ENCODE measurements at regions not wholly inside any gene's neighbourhood (a gene's known extent, or its start where the extent isn't known, plus 50 kb on each side); places are given as distances from the start of the nearest gene placed in this dataset.

DNA sequence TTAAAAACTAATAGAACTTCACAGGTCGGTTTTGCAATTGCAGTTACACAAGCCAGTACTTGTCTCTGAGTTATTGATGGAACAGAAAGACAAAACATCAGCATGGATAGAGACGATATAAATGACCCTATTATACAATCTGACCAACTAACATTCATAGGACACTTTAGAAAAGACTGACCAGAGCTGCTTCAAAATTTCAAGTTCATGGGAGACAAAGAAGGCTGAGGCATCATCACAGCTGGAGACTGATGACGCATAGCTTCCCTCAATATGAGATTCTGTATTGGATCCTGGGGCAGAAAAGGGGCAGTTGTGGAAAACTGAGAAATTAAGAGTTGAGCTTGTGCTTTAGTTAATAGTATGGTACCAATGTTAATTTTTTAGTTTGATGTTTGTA lies 174.0 kb downstream of the THBS2 start:
- no peak for DNase-seq

DNA sequence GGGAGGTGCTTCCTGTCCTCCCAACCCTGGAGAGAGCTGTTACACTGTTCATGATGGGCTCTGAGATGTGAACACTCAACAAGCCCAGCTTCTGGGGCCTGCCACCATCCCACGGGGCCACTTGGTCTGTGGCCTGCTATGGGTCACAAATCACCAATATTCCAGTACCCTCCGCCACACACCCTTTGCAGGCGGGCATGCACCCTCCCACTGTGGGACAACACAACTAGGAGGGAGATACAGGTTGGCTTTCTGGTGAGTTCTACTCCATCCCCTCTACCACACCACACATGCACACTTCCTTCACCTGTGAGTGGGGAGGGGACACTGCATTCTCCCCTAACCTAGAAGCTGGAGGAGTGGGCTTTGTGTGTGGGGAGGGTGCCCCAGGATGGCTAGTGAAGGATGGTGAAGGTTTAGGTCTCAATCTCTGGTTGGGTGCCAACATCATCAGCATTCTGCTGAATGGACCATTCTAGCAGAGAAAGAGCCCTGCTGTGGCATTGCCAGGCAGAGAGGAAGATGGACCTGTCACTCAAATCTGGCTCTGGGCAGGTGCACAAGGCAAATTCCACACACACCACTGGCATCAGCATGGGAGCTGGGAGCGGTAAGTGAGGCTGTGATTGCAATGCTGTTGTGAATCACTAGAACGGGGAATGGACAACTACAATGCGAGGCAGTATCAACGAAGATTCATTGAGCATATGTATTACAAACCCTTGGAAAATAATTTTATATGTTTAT lies 175.1 kb downstream of the THBS2 start:
- no peak for DNase-seq

DNA sequence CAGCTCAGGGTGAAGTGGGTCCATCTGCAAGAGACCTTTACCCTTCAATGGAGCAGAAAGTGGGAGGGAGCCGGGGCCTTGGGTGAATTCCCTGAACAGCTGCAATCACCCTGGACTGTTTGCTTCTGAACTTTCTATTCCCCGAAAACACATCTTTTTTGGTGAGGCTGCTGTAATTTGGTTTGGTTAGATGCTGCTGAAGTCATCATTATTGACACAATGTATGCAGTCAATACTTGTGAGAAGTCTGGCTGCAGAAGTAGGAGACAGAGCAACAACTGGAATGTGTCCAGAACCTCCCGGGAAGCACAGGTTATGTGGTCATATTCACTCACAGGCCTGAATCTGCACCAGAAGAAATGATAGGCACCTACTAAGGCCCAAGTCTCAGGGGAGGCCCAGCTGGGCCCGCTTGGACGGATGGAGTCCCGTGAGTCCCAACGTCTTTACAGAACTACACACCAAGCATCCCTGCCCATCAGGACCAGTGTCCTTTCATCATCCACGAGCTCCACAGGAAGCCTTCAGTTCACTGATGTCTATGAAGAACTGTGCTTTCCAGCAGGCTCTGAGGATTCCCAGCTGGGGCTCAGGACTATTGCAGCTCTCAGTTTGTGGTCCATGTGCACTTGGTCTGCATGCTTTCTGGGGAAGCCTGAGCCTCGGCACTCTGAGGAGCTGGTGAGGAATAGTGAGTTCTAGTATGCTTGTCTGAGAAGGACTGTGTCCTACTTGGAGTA lies 177.6 kb downstream of the THBS2 start:
- DNase-seq = no peak

DNA sequence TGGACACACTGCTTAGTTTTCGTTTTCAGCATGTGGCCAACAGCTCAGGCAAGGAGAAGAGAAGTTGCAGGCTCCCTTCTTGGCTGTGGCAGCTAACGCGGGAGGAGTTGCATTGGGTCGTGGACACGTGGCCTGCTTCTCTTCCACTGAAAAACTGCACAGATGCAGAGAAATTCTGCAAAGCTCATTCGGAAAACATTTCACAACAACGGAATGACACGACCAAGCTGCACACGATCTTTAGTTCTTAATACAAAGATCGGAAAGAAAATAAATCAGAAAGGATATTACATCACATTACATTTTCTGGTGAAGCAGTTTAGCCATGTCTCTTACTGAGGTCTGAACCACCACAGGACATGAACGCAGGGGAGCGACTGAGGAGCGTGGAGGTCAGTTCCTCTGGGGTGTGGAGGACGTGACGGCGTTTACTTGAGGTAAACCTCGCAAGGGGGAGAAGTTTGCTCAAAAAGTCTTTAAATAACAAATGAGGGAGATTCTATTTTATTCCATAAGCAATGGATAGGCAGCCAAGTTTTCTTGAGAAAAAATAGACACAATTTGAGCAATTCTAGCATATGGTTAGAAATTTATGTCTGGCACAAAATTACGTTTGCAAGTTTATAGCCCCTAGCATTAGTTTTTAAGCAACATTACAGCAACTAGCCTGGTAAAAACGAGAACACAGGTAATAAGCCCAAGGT lies 178.3 kb downstream of the THBS2 start:
- no peak for DNase-seq

DNA sequence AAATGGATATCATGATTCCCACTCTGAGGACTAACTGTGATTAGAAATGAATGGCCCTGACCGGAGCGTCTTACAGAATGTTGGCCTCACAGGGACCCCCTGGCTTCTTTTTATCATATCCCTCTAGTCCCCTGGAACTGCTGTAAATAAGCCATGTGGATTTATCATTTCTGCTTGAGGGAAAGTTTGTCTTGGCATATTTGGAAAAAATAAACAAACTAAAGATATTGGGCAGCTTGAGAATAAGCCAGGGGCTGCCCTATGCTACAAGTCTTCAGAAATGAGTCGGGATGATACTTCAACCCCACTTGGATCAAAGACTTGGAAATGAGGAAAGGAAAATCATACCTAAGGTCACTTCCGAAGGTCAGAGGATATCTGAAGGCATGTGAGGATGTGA lies 179.1 kb downstream of the THBS2 start:
- DNase-seq = no peak

DNA sequence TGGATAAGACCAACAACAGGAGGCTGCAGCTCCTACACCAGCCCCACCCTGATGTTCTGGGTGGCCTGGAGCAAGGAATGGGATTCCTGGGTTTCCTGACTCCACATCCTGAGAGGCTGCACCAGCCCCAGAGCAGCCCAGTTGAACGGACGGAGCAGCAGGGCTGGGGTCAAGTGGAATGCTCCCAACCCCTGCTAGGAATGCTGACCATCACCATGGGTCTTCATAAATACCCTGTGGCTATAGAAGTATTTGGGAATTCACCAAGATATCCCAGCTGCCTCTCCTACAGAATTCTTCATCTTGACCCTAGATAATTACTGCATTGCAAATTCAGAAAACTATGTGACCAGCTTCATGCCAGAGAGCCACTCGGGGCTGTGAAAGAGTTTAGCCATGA lies 180.3 kb downstream of the THBS2 start:
- no peak for DNase-seq

DNA sequence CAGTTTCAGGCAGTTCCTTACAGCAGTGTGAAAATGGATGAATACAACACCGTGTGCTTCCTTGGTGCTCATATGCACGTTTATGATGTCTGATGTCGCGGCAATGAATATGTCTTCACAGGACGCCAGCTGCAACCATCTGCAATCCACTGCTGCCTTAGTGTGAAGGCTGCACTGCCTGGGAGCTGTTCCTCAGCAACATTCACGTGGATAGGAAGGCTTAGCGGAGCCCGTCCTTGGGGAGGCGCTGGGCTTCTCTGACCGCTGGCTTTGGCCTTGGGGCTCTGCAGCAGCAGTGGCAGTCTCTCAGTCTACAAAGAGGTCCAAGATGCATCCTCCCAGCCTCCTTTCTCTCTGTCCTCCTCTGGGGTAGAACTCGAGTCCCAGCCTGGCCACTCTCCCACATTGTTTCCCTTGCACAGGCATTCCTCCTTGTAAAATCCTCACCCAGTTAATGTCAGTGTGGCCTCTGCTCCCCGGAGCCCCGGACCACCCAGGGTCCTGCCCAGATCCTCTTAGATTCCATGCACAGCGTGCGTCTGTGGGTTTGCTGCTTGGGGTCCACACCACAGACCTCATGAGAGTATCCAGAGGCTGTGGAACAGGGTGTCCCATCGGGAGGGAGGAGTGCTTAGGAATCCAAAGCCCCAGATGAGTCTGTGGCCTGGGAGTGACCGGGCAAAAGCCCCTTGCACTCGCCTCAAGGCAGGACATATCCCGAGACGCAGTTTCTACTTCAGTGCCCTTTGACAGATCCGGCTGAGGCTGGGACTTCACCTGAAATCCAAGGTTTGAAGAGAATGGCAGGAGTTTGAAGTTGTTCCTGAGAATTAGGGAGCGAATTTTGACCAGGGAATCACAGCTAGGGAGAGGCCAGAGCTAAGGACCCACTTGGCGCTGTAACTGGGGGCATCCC lies 181.3 kb downstream of the THBS2 start:
- DNase-seq = no peak

DNA sequence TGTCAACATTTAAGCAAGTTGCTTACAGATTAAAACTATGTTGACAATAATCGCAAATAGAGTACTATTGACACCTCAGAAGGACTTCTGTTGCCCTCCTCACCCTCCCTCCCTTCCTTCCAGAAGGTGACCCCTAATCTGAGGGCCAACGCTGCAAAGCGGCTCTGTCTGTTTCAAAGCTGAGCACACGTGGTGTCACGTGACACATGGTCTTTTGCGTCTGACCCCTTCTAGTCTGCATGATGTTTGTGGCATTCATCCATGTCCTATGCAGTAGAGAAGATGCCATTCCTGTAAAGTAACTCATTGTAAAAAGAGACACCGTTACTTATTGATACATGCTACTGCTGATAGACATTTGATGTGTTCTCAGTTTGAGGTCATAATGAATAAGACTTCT lies 182.3 kb downstream of the THBS2 start:
- no peak for DNase-seq

DNA sequence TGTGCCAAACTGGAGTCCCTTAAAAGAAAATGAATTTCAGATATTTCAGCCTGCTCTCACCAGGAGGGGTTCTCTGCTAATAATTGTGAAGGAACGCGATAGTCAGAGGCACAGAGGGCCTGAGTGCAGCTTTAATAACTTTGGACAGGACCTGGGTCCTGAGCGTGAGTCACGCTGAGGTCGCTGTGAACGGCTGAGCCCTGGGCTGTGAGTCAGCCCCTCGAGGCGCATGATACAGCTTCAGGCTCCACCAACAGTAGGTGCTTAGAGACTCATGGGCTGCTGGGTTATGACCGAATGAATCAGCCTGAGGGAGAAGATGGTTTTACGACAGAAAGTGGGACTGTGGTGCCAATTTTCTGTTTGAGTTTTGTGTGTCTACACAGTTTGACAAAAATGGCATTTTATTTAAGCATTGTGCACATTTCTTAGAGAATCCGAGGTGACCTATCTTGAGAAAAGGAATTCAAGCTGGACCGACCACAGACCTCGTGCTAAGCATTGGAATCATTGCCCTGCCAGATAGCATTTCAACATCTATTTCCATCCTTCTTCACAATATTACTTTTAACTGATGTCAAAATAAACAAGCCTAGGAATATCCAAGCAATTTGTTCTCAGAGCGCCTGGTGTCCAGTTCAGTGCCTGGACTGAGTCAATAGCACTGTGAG lies 183.0 kb downstream of the THBS2 start:
- peak; percentile 73 for DNase-seq

DNA sequence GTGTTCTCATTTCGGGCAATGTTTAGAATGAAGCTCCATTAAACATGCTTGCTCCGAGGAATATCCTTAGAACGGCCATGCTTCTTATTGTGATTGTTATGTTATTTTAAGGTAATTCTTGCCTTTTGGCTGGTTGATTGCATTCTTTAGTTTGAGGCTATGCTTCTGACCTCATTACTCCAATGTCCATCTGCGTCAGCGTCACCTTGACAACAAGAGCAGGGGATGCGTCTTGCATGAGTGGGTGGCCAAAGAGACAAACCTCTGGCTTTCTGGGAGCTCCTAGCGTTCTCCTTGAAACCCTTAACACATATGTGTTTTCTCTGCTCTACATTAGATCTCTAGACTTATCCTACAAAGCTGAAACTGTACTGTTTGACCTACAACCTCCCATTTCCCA lies 184.3 kb downstream of the THBS2 start:
- DNase-seq = no peak

DNA sequence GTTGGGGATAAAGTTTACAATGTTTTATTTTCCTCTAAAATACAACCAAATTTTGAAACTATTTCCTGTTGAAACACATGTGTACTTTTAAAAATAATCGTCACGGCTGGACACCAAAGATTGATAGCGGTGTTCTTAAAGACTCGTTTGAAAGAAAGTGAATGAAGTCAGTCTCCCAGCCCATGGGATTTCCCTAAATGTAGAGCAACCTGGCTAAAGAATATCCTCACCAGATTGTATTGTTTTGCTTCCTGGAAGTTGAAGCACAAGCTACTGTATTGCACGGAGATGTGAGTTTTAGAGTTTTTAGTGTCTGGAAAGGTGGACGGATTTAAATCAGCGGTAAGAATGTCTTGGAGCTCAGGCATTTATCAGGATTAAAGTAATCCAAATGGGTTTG lies 189.5 kb downstream of the THBS2 start:
- no peak for DNase-seq

DNA sequence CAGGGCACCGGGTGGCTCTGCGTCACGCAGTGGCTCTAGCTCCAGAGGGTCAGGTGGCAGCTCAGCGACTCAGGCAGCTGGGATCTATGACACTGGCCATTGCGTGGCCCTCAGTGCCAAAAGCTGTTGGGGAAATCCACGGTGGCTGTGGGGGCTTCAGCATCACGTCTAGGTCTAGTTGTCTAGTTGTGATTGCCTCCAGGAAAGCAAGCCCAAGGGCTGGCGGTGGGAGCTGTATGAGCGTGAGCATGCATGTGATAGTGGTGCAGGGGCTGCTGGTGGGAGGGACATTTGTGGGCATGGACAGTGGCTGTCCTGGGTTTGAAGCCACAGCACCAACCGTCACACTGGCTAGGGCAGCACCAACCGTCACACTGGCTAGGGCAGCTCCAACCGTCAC lies 191.4 kb downstream of the THBS2 start:
- no peak for DNase-seq

DNA sequence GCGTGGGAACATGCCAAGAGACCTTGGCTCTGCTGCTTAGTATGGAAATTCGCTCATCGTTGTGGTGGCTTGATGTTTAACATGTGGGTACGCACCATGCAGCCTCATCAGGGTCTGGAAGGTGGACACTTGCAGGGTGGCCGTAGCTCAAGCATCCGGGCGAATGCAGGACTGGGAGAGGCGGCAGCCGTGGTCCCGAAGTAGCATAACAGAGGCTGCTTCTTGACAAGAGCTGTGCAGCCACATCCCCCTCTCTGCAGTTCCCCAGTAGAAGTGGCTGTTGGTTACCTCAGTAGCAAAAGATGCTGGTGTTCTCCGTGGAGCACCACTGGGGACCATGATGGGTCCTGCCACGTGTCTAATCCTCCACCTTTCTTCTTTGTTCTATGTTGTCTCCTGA lies 195.0 kb downstream of the THBS2 start:
- no peak for DNase-seq

DNA sequence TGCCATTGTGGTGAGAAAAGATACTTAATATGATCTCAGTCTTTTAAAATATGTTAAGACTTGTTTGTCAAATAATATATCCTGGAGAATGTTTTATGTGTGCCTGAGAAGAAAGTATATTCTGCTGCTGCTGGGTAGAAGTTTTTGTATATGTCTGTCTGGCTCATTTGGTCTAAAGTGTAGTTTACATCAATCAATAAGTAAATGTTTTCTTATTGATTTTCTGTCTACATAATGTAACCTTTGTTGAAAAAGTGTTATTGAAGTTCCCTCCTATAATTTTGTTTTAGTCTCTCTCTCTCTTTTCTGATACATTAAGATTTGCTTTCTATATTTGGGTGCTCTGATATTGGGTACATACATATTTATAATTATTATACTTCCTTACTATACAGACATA lies 201.2 kb downstream of the THBS2 start:
- DNase-seq = no peak

DNA sequence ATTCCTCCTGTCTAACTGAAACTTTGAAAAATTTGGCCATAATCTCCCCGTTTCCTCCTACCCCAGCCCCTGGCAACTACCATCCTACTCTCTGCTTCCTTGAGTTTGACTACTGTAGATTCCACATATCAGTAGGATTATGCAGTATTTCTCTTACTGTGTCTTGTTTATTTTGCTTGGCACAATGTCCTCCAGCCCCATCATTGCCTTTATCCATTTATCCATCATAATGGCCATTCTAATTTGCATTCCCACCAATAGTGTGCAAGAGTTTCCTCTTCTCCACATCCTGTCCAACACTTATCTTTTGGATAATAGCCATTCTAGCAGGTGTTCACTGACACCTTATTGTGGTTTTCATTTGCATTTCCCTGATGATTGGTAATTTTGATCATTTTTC lies 202.3 kb downstream of the THBS2 start:
- DNase-seq = no peak

DNA sequence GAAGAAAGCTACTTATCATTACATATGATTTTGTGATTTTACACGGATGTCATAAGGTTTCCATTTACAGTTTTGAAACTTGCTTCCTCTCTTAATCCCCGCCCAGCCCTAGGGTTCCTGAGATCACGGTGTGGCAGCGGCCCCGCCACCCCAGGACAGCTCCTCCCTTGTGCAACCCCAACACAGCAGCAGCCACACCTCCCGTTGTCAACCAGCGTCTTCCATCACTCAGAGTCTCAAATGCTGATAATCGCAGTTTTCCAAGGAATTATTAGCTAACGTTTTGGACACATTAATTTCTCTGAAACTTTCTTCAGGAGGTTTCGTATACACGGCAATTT lies 204.8 kb downstream of the THBS2 start:
- no peak for DNase-seq

DNA sequence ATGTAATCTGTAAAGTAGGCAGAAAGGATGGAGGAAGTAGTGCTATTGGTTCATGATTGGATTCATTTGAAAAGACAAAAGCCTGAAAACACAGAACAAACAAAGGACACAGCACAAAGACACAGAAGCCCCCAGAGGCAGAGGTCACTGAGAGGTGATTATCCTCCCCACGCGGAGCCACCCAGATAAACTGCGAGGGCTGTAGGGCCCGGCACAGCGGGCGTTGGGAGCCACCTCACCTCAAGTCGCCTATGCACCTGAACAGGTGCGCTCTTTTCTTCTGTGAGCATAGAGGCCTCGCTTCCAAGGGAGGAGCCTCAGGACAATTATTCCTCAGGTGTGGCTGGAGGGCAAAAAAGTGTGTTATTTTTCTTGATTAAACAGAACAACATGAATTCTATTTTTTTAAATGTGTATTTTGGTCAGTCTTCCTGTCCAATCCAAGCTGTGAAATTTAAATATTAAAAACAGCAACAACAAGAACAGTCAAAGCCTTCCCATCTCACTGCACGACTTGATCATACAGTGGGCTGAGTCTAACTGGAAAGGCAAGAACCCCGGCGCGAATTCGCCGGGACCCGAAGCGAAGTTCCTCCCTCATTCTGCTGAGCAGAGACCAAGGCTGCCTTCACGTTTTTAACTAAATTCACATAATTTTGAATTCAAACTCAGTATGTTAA lies 205.3 kb downstream of the THBS2 start:
- DNase-seq = no peak

DNA sequence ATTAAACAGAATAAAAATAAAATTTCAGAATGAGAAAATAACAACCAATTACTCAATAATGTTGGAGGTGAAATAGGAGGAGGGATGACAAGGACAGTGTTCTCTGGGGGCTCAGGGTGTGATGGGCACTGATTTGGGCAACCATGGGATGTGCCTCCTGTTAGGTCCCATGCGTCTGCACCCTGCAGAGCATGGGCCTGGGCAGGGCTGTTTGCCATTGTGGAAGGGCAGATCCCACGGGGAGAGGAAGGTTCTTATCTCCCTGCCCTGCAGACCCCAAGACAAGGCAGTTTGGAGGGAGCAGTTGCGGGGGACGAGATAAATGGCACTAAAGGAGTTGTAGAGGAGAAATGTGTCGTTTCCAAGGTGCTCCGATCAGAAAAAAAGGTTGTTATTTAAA lies 206.3 kb downstream of the THBS2 start:
- no peak for DNase-seq

DNA sequence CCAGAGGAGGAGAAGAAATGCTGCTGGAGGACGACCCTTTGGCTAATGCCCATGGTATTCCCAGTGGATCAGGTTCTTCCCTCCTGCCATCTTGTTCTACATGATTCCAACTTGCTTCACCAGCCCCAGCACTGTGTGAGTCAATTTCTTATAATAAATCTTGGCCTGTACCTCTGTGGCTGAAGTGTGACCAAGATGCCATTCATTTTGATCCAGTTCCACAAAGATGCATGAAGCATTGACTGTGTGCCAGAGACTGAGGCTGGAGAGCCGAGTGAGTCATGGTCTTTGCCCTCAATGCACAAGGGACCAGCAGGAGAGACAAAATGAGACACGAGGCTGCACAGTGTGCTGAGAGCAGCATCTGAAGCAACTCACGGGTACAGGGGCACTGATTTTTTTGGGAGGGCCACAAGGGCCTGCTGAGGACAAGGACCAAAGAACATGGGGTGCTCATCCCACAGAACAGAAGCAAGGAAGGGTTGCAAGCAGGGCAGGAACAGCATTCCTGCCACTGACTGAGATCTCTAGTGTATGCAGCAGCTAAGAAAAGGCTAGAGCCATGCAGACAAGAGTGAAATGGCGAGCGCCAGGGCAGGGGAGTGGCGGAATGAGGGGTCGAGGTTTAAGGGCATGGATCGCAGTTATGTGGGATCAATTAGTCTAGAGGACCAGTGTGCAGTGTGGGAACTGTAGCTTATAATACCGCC lies 207.0 kb downstream of the THBS2 start:
- no peak for DNase-seq

DNA sequence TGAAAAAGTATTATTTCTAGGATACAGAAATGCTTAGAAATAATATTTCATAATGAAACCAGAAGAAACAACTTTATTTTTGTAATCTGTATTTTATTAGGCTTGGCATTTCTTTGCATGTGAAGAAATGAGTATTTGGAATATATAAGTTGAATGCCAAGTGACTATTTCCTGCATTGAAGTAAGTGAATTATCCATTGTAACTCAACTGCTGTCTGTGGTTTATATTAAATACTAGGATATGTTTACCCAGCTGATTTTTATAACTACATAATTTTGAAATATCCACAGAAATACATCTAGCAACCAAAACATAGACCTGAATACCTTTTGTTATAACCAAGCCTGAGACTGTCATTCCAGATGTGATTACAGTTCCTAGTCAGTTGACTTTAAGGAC lies 207.6 kb downstream of the THBS2 start:
- DNase-seq = no peak

DNA sequence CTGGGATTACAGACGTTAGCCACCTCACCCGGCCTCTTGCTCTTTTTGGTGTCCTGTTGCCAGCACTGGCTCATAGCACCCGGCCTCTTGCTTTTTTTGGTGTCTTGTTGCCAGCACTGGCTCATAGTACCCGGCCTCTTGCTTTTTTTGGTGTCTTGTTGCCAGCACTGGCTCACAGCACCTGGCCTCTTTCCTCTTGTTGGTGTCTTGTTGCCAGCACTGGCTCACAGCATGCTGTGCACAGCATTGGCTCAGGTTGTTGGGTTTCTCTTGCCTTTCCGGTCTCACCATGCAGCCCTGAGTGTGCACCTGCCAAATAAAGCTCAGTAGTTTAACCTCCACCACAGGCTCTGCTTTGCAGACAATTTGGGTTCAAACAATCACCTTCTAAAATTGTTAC lies 208.2 kb downstream of the THBS2 start:
- no peak for DNase-seq
